Mesendoderm (in vitro differentiated cells): ENCODE measurements at regions not wholly inside any gene's neighbourhood (a gene's known extent, or its start where the extent isn't known, plus 50 kb on each side); places are given as distances from the start of the nearest gene placed in this dataset.
"Not testable (repeated sequence)": the region's sequence is repeated elsewhere in the genome, so short reads cannot be mapped to it uniquely, and the experiment has no call there.

Source experiments
- DNase-seq: peaks from one replicate; pipeline ENCODE4 v3.0.0; 2013
- H2AK5ac ChIP-seq: 2 replicates; pipeline ENCODE4 v1.6.1; 2013; ENCODE audit warnings: low read length, inconsistent platforms
- H2BK120ac ChIP-seq: 2 replicates; pipeline ENCODE4 v1.6.1; 2013; ENCODE audit warnings: low read depth, mild to moderate bottlenecking, low read length, moderate library complexity, mixed read lengths
- H2BK15ac ChIP-seq: replicated peaks from 2 replicates; pipeline ENCODE4 v1.6.1; 2013; ENCODE audit warnings: low read depth, mild to moderate bottlenecking, moderate library complexity
- H2BK5ac ChIP-seq: 2 replicates; pipeline ENCODE4 v1.6.1; 2013; ENCODE audit warnings: low read length, inconsistent platforms
- H3K18ac ChIP-seq: 2 replicates; pipeline ENCODE4 v1.6.1; 2013; ENCODE audit warnings: mild to moderate bottlenecking, low read length, mixed read lengths
- H3K23ac ChIP-seq: one replicate; pipeline ENCODE4 v1.6.1; 2013; ENCODE audit warnings: low read length
- H3K27ac ChIP-seq: 2 replicates; pipeline ENCODE4 v1.5.1; 2013; ENCODE audit warnings: low read depth, mild to moderate bottlenecking, inconsistent platforms, low read length, moderate library complexity
- H3K27me3 ChIP-seq: 2 replicates; pipeline ENCODE4 v1.6.1; 2013; ENCODE audit warnings: low read length, control low read depth, mild to moderate bottlenecking, inconsistent platforms; ENCODE audit not compliant: insufficient read depth, poor library complexity
- H3K36me3 ChIP-seq: 2 replicates; pipeline ENCODE4 v1.6.1; 2013; ENCODE audit warnings: low read length, inconsistent platforms; ENCODE audit not compliant: control insufficient read depth, insufficient read depth
- H3K4ac ChIP-seq: one replicate; pipeline ENCODE4 v1.6.1; 2013; ENCODE audit warnings: low read depth, mild to moderate bottlenecking, low read length, moderate library complexity
- H3K4me1 ChIP-seq: 2 replicates; pipeline ENCODE4 v1.6.1; 2013; ENCODE audit warnings: low read depth, low read length, inconsistent platforms; ENCODE audit not compliant: control insufficient read depth
- H3K4me2 ChIP-seq: 2 replicates; pipeline ENCODE4 v1.6.1; 2013; ENCODE audit warnings: low read length
- H3K4me3 ChIP-seq: 2 replicates; pipeline ENCODE4 v1.5.1; 2013; ENCODE audit warnings: mild to moderate bottlenecking, low read length
- H3K56ac ChIP-seq: one replicate; pipeline ENCODE4 v1.6.1; 2013; ENCODE audit warnings: low read length
- H3K79me1 ChIP-seq: 2 replicates; pipeline ENCODE4 v1.6.1; 2013; ENCODE audit warnings: low read length, inconsistent platforms
- H3K79me2 ChIP-seq: 2 replicates; pipeline ENCODE4 v1.6.1; 2013; ENCODE audit warnings: mild to moderate bottlenecking, low read length; ENCODE audit not compliant: control insufficient read depth, insufficient read depth
- H3K9ac ChIP-seq: 2 replicates; pipeline ENCODE4 v1.6.1; 2013; ENCODE audit warnings: low read length, inconsistent platforms
- H4K5ac ChIP-seq: one replicate; pipeline ENCODE4 v1.6.1; 2013; ENCODE audit warnings: low read length
- H4K8ac ChIP-seq: one replicate; pipeline ENCODE4 v1.6.1; 2013; ENCODE audit warnings: low read depth, mild to moderate bottlenecking, control low read depth, low read length, moderate library complexity
- WGBS: extraction: QIAGEN DNeasy Blood & Tissue Kit; methylation state at CpG from one replicate; pipeline ENCODE4 v1.1.7; 2013; ENCODE audit warnings: low lambda C conversion rate, missing lambda C conversion rate; ENCODE audit not compliant: insufficient coverage; ENCODE audit errors: extremely low coverage; 5-methylcytosine and 5-hydroxymethylcytosine counted together

GRCh38 chr9:42273191-42273590, 89.7 kb downstream of the SPATA31A6 start:
- H3K4me1 ChIP-seq, H3K23ac ChIP-seq, H3K9ac ChIP-seq, H3K56ac ChIP-seq, H3K79me2 ChIP-seq, H4K5ac ChIP-seq, DNase-seq, H3K36me3 ChIP-seq, H3K18ac ChIP-seq, H4K8ac ChIP-seq, H2BK15ac ChIP-seq, H3K4me3 ChIP-seq, H2AK5ac ChIP-seq, H3K27ac ChIP-seq, H3K4ac ChIP-seq, H3K79me1 ChIP-seq, H2BK5ac ChIP-seq, H3K27me3 ChIP-seq, H3K4me2 ChIP-seq, H2BK120ac ChIP-seq: not testable (repeated sequence)
- no CpG with 5 or more reads among the region's 1 CpG for WGBS

GRCh38 chr9:42275141-42275540, 91.7 kb downstream of the SPATA31A6 start:
- no peak for DNase-seq
- Histone ChIP-seq H3K9ac (no peak overlapping the region), H4K8ac (no peak overlapping the region), H3K4me1 (no peaks in the 10 kb centered on the region), H3K56ac (no peak overlapping the region), H2AK5ac (no peak overlapping the region), H4K5ac (no peak overlapping the region), H3K18ac (no peak overlapping the region), H3K27me3 (no peaks in the 10 kb centered on the region), H3K27ac (no peak overlapping the region), H2BK120ac (no peak overlapping the region), H2BK15ac (no peak overlapping the region), H3K4me3 (no peak overlapping the region), H3K79me2 (no peaks in the 10 kb centered on the region), H3K23ac (no peak overlapping the region), H3K36me3 (no peaks in the 10 kb centered on the region), H3K4me2 (no peak overlapping the region), H2BK5ac (no peak overlapping the region), H3K79me1 (no peaks in the 10 kb centered on the region), H3K4ac (no peak overlapping the region)
- WGBS, result no CpG with 5 or more reads among the region's 9 CpGs

- H3K4me1 ChIP-seq, DNase-seq, H3K36me3 ChIP-seq, H3K18ac ChIP-seq, H3K56ac ChIP-seq, H3K27ac ChIP-seq, H3K27me3 ChIP-seq, H3K23ac ChIP-seq, H3K4ac ChIP-seq, H4K5ac ChIP-seq, H3K4me2 ChIP-seq, H2BK15ac ChIP-seq, H3K9ac ChIP-seq, H2BK120ac ChIP-seq, H3K4me3 ChIP-seq, H2AK5ac ChIP-seq, H3K79me1 ChIP-seq, H4K8ac ChIP-seq, H2BK5ac ChIP-seq, H3K79me2 ChIP-seq: not testable (repeated sequence)
- WGBS, result no CpG with 5 or more reads among the region's 7 CpGs
Observed at GRCh38 chr9:42282531-42283178, 99.2 kb downstream of the SPATA31A6 start.

DNA sequence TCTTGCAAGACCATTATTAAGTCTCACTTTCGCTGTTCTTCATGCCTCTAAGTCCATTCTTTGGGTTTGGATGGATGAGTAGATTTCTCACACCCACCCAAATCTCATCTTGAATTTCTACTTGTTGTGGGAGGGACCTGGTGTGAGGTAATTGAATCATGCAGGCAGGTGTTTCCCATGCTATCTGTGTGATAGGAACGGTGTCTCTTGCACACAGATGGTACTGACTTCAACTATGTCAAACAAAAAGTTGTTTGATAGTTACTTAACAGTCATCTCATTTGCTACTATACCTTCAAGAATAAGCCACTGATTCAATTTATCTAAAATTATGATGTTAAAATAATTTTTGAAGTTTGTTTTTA, 99.7 kb downstream of the SPATA31A6 start:
- H3K23ac ChIP-seq, result not testable (repeated sequence)

GRCh38 chr9:42286145-42286845, 102.8 kb downstream of the SPATA31A6 start:
- not testable (repeated sequence) for H3K23ac ChIP-seq, H2BK120ac ChIP-seq, H3K36me3 ChIP-seq, H4K8ac ChIP-seq, H3K79me2 ChIP-seq, H3K9ac ChIP-seq, DNase-seq, H3K27me3 ChIP-seq, H3K27ac ChIP-seq, H3K4me3 ChIP-seq, H2BK5ac ChIP-seq, H3K18ac ChIP-seq, H3K4me2 ChIP-seq, H2BK15ac ChIP-seq, H3K4me1 ChIP-seq, H3K79me1 ChIP-seq, H4K5ac ChIP-seq, H2AK5ac ChIP-seq, H3K56ac ChIP-seq, H3K4ac ChIP-seq
- WGBS, result no CpG with 5 or more reads among the region's 7 CpGs

More for the DNA sequence above, 99.7 kb downstream of the SPATA31A6 start:
- not testable (repeated sequence) for H3K79me1 ChIP-seq, H3K27ac ChIP-seq, H3K4me1 ChIP-seq, H3K4ac ChIP-seq, H2BK15ac ChIP-seq, H2AK5ac ChIP-seq, H3K36me3 ChIP-seq, H3K27me3 ChIP-seq, H3K4me3 ChIP-seq, H2BK5ac ChIP-seq, H2BK120ac ChIP-seq, H4K8ac ChIP-seq, H3K56ac ChIP-seq, H3K4me2 ChIP-seq, H3K79me2 ChIP-seq, H3K9ac ChIP-seq, H3K18ac ChIP-seq, H4K5ac ChIP-seq
- no CpG with 5 or more reads among the region's 2 CpGs for WGBS
- peak; percentile 5 for DNase-seq
